HCT116 (cell line): ENCODE measurements at regions not wholly inside any gene's neighbourhood (a gene's known extent, or its start where the extent isn't known, plus 50 kb on each side); places are given as distances from the start of the nearest gene placed in this dataset.

Experiments
- CEBPB ChIP-seq: IDR thresholded peaks from 2 replicates; pipeline ENCODE4 v1.6.1; 2012; ENCODE audit warnings: low read depth
- EZH2 ChIP-seq: fragments of 200-600 bp; sonication (generic); IDR thresholded peaks from 2 replicates; pipeline ENCODE4 v1.6.1; 2017; ENCODE audit warnings: antibody characterized with exemption, mixed run types
- POLR2A ChIP-seq: IDR thresholded peaks from 2 replicates; pipeline ENCODE4 v1.7.0; 2011; ENCODE audit warnings: borderline replicate concordance; ENCODE audit not compliant: insufficient read depth, insufficient read length; ENCODE audit errors: extremely low read depth
- POLR2AphosphoS5 ChIP-seq: IDR thresholded peaks from 2 replicates; pipeline ENCODE4 v1.6.1; 2011; ENCODE audit warnings: mild to moderate bottlenecking, low read depth, low read length, moderate library complexity
- SP1 ChIP-seq: IDR thresholded peaks from 2 replicates; pipeline ENCODE4 v1.6.1; 2012; ENCODE audit warnings: low read depth
- SRF ChIP-seq: IDR thresholded peaks from 2 replicates; pipeline ENCODE4 v1.6.1; 2012; ENCODE audit warnings: low read depth
- TCF7L2 ChIP-seq: IDR thresholded peaks from 2 replicates; pipeline ENCODE4 v1.7.0; 2011; ENCODE audit warnings: borderline replicate concordance, inconsistent platforms; ENCODE audit not compliant: insufficient read depth, insufficient read length; ENCODE audit errors: extremely low read depth
- TF ChIP-seq, protein P1 (sequence below), 3 experiments: fragments of 200-600 bp in 1 of 3; sonication (generic) in 1 of 3; IDR thresholded peaks in 2 of 3; conservative IDR thresholded peaks in 1 of 3; 2 replicates each; pipeline ENCODE4 v1.5.1; 2012 to 2017; ENCODE audit warnings: low read depth in 2 of 3, low read length in 2 of 3, antibody characterized with exemption in 1 of 3, borderline replicate concordance in 1 of 3, control low read depth in 1 of 3, mild to moderate bottlenecking in 1 of 3, mixed read lengths in 1 of 3, mixed run types in 1 of 3, moderate library complexity in 1 of 3; ENCODE audit not compliant: insufficient read depth in 1 of 3
- TF ChIP-seq, protein P2 (sequence below): IDR thresholded peaks from 2 replicates; pipeline ENCODE4 v1.6.1; 2012; ENCODE audit warnings: low read depth
- TF ChIP-seq, protein P3 (sequence below): IDR thresholded peaks from 2 replicates; pipeline ENCODE4 v1.6.1; 2012

DNA sequence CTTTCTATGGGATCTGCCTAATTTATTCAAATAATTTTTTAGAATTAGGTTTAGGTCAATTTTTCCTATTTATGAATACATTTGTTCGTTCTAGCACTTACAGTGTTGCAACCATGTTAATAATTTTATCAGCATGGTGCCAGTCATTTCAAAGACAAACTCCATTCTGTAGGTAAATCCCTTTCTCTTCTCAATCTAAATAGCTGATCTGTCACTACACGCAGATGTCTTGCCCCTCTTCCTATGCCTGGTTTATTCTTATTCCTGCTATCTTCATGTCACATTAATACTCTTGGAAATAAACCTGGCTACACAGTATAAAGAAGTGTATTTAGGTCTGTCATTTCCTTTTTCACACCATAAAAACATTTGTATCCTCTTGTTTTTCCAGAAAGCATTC, 1172.4 kb downstream of the BRINP3 start:
- TF ChIP-seq, protein P1, sequence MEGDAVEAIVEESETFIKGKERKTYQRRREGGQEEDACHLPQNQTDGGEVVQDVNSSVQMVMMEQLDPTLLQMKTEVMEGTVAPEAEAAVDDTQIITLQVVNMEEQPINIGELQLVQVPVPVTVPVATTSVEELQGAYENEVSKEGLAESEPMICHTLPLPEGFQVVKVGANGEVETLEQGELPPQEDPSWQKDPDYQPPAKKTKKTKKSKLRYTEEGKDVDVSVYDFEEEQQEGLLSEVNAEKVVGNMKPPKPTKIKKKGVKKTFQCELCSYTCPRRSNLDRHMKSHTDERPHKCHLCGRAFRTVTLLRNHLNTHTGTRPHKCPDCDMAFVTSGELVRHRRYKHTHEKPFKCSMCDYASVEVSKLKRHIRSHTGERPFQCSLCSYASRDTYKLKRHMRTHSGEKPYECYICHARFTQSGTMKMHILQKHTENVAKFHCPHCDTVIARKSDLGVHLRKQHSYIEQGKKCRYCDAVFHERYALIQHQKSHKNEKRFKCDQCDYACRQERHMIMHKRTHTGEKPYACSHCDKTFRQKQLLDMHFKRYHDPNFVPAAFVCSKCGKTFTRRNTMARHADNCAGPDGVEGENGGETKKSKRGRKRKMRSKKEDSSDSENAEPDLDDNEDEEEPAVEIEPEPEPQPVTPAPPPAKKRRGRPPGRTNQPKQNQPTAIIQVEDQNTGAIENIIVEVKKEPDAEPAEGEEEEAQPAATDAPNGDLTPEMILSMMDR (IDR thresholded peaks at IDR 0.05 in 2 of 3, conservative IDR thresholded peaks at IDR 0.05 in 1 of 3; ENCODE audit: borderline replicate concordance in 1 of 3, insufficient read depth in 1 of 3, low read depth in 2 of 3, low read length in 2 of 3), result no peak
- TF ChIP-seq SRF (no peak), TCF7L2 (no peak), POLR2A (no peak), SP1 (no peak), EZH2 (no peak), POLR2AphosphoS5 (no peak), CEBPB (no peak)
- TF ChIP-seq, protein P2, sequence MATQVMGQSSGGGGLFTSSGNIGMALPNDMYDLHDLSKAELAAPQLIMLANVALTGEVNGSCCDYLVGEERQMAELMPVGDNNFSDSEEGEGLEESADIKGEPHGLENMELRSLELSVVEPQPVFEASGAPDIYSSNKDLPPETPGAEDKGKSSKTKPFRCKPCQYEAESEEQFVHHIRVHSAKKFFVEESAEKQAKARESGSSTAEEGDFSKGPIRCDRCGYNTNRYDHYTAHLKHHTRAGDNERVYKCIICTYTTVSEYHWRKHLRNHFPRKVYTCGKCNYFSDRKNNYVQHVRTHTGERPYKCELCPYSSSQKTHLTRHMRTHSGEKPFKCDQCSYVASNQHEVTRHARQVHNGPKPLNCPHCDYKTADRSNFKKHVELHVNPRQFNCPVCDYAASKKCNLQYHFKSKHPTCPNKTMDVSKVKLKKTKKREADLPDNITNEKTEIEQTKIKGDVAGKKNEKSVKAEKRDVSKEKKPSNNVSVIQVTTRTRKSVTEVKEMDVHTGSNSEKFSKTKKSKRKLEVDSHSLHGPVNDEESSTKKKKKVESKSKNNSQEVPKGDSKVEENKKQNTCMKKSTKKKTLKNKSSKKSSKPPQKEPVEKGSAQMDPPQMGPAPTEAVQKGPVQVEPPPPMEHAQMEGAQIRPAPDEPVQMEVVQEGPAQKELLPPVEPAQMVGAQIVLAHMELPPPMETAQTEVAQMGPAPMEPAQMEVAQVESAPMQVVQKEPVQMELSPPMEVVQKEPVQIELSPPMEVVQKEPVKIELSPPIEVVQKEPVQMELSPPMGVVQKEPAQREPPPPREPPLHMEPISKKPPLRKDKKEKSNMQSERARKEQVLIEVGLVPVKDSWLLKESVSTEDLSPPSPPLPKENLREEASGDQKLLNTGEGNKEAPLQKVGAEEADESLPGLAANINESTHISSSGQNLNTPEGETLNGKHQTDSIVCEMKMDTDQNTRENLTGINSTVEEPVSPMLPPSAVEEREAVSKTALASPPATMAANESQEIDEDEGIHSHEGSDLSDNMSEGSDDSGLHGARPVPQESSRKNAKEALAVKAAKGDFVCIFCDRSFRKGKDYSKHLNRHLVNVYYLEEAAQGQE, result no peak
- TF ChIP-seq, protein P3, sequence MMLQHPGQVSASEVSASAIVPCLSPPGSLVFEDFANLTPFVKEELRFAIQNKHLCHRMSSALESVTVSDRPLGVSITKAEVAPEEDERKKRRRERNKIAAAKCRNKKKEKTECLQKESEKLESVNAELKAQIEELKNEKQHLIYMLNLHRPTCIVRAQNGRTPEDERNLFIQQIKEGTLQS, result no peak
